H1 (cell line): ENCODE measurements at regions not wholly inside any gene's neighbourhood (a gene's known extent, or its start where the extent isn't known, plus 50 kb on each side); places are given as distances from the start of the nearest gene placed in this dataset.

ENCODE experiments used
- CTCF ChIA-PET: fragments of 300-600 bp; sonication (Branson Sonifier 250); formaldehyde crosslinking; loops from one replicate; lab custom pipeline; 2021; ENCODE audit not compliant: partially characterized antibody; lab: Charles Lee
- POLR2A ChIA-PET: fragments of 300-600 bp; sonication (Branson Sonifier 250); formaldehyde crosslinking; loops from one replicate; lab custom pipeline; 2021; ENCODE audit warnings: inconsistent platforms; ENCODE audit not compliant: partially characterized antibody; lab: Charles Lee
- DNase-seq, 2 experiments: peaks; one replicate each; pipeline versions ENCODE4 v3.0.0 to v3.0.0-alpha.2; 2010 to 2022; ENCODE audit warnings: low spot score in 2 of 2, low read depth in 1 of 2, mixed read lengths in 1 of 2
- FAIRE-seq: peaks from 2 replicates; lab custom pipeline; 2011; peaks lifted over from hg19 to GRCh38; lab: Jason Lieb, UNC
- H2AFZ ChIP-seq: 2 replicates; pipeline ENCODE4 v1.8.1; 2012; ENCODE audit warnings: low read length, inconsistent platforms
- H2AK5ac ChIP-seq: 2 replicates; pipeline ENCODE4 v1.6.1; 2013; ENCODE audit warnings: low read depth, low read length
- H2BK120ac ChIP-seq: replicated peaks from 2 replicates; pipeline ENCODE3; 2013; ENCODE audit warnings: low read depth, low read length, inconsistent platforms
- H2BK12ac ChIP-seq: 2 replicates; pipeline ENCODE4 v1.6.1; 2013; ENCODE audit warnings: low read depth, low read length
- H2BK15ac ChIP-seq: 2 replicates; pipeline ENCODE4 v1.6.1; 2013; ENCODE audit warnings: low read length
- H2BK20ac ChIP-seq: 2 replicates; pipeline ENCODE4 v1.6.1; 2013; ENCODE audit warnings: low read length
- H2BK5ac ChIP-seq: 2 replicates; pipeline ENCODE4 v1.6.1; 2013; ENCODE audit warnings: low read depth, low read length
- H3K14ac ChIP-seq: 2 replicates; pipeline ENCODE4 v1.6.1; 2013; ENCODE audit warnings: inconsistent platforms; ENCODE audit not compliant: insufficient read length
- H3K18ac ChIP-seq: 2 replicates; pipeline ENCODE4 v1.6.1; 2013; ENCODE audit warnings: low read length; ENCODE audit errors: extremely low read depth
- H3K23ac ChIP-seq: 2 replicates; pipeline ENCODE4 v1.6.1; 2013; ENCODE audit warnings: inconsistent platforms; ENCODE audit not compliant: insufficient read length
- H3K23me2 ChIP-seq: 2 replicates; pipeline ENCODE4 v1.6.1; 2013; ENCODE audit warnings: low read depth, low read length
- H3K27ac ChIP-seq: 2 replicates; pipeline ENCODE4 v1.6.1; 2011; ENCODE audit warnings: low read depth, low read length, inconsistent platforms
- H3K27me3 ChIP-seq, 4 experiments: replicated peaks in 1 of 4; 1 replicate in 1 of 4; 2 replicates in 3 of 4; pipeline versions ENCODE4 v1.6.1 to v1.8.1; 2011 to 2013; ENCODE audit warnings: low read length in 3 of 4, mild to moderate bottlenecking in 3 of 4, inconsistent platforms in 2 of 4, mixed read lengths in 2 of 4, moderate library complexity in 1 of 4; ENCODE audit not compliant: control insufficient read depth in 3 of 4, insufficient read depth in 3 of 4; ENCODE audit errors: extremely low read depth in 1 of 4
- H3K36me3 ChIP-seq, 4 experiments: 2 replicates each; pipeline versions ENCODE4 v1.6.1 to v1.8.1; 2011 to 2013; ENCODE audit warnings: mild to moderate bottlenecking in 4 of 4, low read length in 3 of 4, moderate library complexity in 2 of 4, control low read depth in 1 of 4, inconsistent platforms in 1 of 4; ENCODE audit not compliant: insufficient read depth in 4 of 4, control insufficient read depth in 2 of 4
- H3K4ac ChIP-seq: replicated peaks from 2 replicates; pipeline ENCODE3; 2013; ENCODE audit warnings: low read length, low read depth, mixed read lengths, inconsistent platforms; ENCODE audit not compliant: insufficient read length
- H3K4me1 ChIP-seq, 4 experiments: replicated peaks in 1 of 4; 1 replicate in 1 of 4; 2 replicates in 3 of 4; pipeline versions ENCODE4 v1.6.1 to v1.8.1; 2011 to 2013; ENCODE audit warnings: low read length in 3 of 4, inconsistent platforms in 2 of 4, mixed read lengths in 1 of 4; ENCODE audit not compliant: insufficient read depth in 4 of 4, control insufficient read depth in 3 of 4
- H3K4me2 ChIP-seq, 2 experiments: 2 replicates each; pipeline versions ENCODE4 v1.6.1 to v1.8.1; 2011 to 2013; ENCODE audit warnings: low read depth in 2 of 2, low read length in 2 of 2, control low read depth in 1 of 2, inconsistent platforms in 1 of 2, mild to moderate bottlenecking in 1 of 2; ENCODE audit not compliant: insufficient read depth in 1 of 2
- H3K4me3 ChIP-seq, 4 experiments: fragments of 200-600, 300-600 bp in 1 of 4; sonication (generic), shearing (Covaris generic), sonication (Bioruptor Twin) in 1 of 4; 2 replicates each; pipeline versions ENCODE4 v1.5.1 to v1.8.1; 2011 to 2016; ENCODE audit warnings: low read length in 4 of 4, low read depth in 3 of 4, control low read depth in 2 of 4, inconsistent platforms in 2 of 4, mild to moderate bottlenecking in 2 of 4, mixed read lengths in 1 of 4, moderate library complexity in 1 of 4; ENCODE audit not compliant: insufficient read depth in 2 of 4; ENCODE audit errors: extremely low read depth in 1 of 4
- H3K56ac ChIP-seq: replicated peaks from 2 replicates; pipeline ENCODE3; 2013; ENCODE audit warnings: low read depth, mild to moderate bottlenecking, mixed read lengths, low read length, inconsistent platforms; ENCODE audit not compliant: insufficient read length
- H3K79me1 ChIP-seq: 2 replicates; pipeline ENCODE4 v1.6.1; 2013; ENCODE audit warnings: low read depth, low read length, control low read depth
- H3K79me2 ChIP-seq, 2 experiments: 2 replicates each; pipeline versions ENCODE4 v1.6.1 to v1.8.1; 2012 to 2013; ENCODE audit warnings: low read length in 2 of 2, mild to moderate bottlenecking in 2 of 2, inconsistent platforms in 1 of 2; ENCODE audit not compliant: insufficient read depth in 2 of 2, control insufficient read depth in 1 of 2
- H3K9ac ChIP-seq, 4 experiments: replicated peaks in 1 of 4; 1 replicate in 1 of 4; 2 replicates in 3 of 4; pipeline versions ENCODE4 v1.6.1 to v1.8.1; 2011 to 2013; ENCODE audit warnings: low read depth in 3 of 4, low read length in 3 of 4, control low read depth in 2 of 4, mild to moderate bottlenecking in 2 of 4, moderate library complexity in 2 of 4, inconsistent platforms in 1 of 4; ENCODE audit errors: extremely low read depth in 1 of 4
- H3K9me3 ChIP-seq, 2 experiments: 2 replicates each; pipeline versions ENCODE4 v1.6.1 to v1.8.1; 2012 to 2013; ENCODE audit warnings: mild to moderate bottlenecking in 2 of 2, moderate library complexity in 2 of 2, control low read depth in 1 of 2, inconsistent platforms in 1 of 2, low read depth in 1 of 2, low read length in 1 of 2, mixed read lengths in 1 of 2; ENCODE audit not compliant: insufficient read depth in 2 of 2
- H4K20me1 ChIP-seq, 2 experiments: replicated peaks in 1 of 2; 2 replicates each; pipeline versions ENCODE3 to v1.8.1; 2011 to 2013; ENCODE audit warnings: inconsistent platforms in 2 of 2, low read length in 2 of 2, mild to moderate bottlenecking in 1 of 2; ENCODE audit not compliant: insufficient read depth in 2 of 2, control insufficient read depth in 1 of 2
- H4K5ac ChIP-seq: 2 replicates; pipeline ENCODE4 v1.6.1; 2013; ENCODE audit warnings: low read length, low read depth, mixed read lengths, inconsistent platforms; ENCODE audit not compliant: insufficient read length
- H4K8ac ChIP-seq: 2 replicates; pipeline ENCODE4 v1.8.0; 2013; ENCODE audit warnings: mild to moderate bottlenecking, moderate library complexity, low read length, inconsistent platforms; ENCODE audit not compliant: insufficient read depth; ENCODE audit errors: extremely low read depth
- H4K91ac ChIP-seq: replicated peaks from 2 replicates; pipeline ENCODE3; 2013; ENCODE audit warnings: low read length, mixed read lengths, inconsistent platforms; ENCODE audit not compliant: insufficient read length
- CEBPB ChIP-seq: IDR thresholded peaks from 2 replicates; pipeline ENCODE4 v1.6.1; 2012; ENCODE audit warnings: low read depth, low read length
- HDAC6 ChIP-seq: IDR thresholded peaks from one replicate; pipeline ENCODE4 v1.7.1; 2012; ENCODE audit warnings: low read depth, mild to moderate bottlenecking, inconsistent platforms, low read length, moderate library complexity
- NANOG ChIP-seq: IDR thresholded peaks from 2 replicates; pipeline ENCODE4 v1.6.1; 2011; ENCODE audit warnings: low read length, low read depth, mild to moderate bottlenecking, inconsistent platforms; ENCODE audit not compliant: insufficient read depth, poor library complexity, severe bottlenecking
- NRF1 ChIP-seq: IDR thresholded peaks from 2 replicates; pipeline ENCODE4 v1.6.1; 2011; ENCODE audit warnings: mild to moderate bottlenecking, low read depth, low read length, improper control_type of control experiment
- POU5F1 ChIP-seq: IDR thresholded peaks from 2 replicates; pipeline ENCODE4 v1.6.1; 2011; ENCODE audit warnings: low read depth, mild to moderate bottlenecking, low read length, moderate library complexity
- SIN3A ChIP-seq, 2 experiments: IDR thresholded peaks in 1 of 2; conservative IDR thresholded peaks in 1 of 2; 2 replicates each; pipeline ENCODE4 v1.6.1; 2011 to 2012; ENCODE audit warnings: low read length in 2 of 2, improper control_type of control experiment in 1 of 2, low read depth in 1 of 2, mild to moderate bottlenecking in 1 of 2
- YY1 ChIP-seq: IDR thresholded peaks from 2 replicates; pipeline ENCODE4 v1.6.1; 2011; ENCODE audit warnings: low read depth, mild to moderate bottlenecking, low read length
- TF ChIP-seq, protein P1 (sequence below): IDR thresholded peaks from 2 replicates; pipeline ENCODE4 v1.6.1; 2011; ENCODE audit warnings: low read length, improper control_type of control experiment

DNA sequence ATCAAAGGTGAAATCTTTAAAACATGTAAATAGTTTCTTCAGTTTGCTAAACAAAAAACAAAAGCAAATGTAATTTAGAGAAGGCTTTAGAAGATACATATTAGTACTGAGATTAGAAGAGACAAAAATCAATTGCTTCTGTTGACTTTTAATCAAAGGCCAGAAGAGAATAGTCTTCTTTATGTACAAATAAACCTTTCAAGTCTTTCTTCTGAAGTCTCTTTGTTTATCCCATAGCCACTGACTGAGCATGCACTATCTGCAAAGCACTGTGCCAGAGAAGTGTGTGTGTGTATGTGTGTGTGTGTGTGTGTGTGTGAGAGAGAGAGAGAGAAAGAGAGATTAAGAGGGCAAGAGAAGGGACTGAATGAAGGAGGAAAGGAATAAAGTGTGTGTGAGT lies 198.4 kb downstream of the GLUD2 start:
- H3K27me3 ChIP-seq, result no peaks in the 10 kb centered on the region
- no peak overlapping the region for H3K23ac ChIP-seq
- FAIRE-seq, result peak; percentile 39
- ChIA-PET CTCF (no interaction called here), POLR2A (no interaction called here)
- no peak overlapping the region for H4K91ac ChIP-seq
- H2BK5ac ChIP-seq, result no peak overlapping the region
- H2BK12ac ChIP-seq, result no peak overlapping the region
- no peak overlapping the region for H3K9ac ChIP-seq
- H3K27ac ChIP-seq, result no peak overlapping the region
- no peak overlapping the region for H4K5ac ChIP-seq
- no peak overlapping the region for H2BK120ac ChIP-seq
- H3K4me3 ChIP-seq, result no peak overlapping the region
- H3K9me3 ChIP-seq, result peaks cover 3 to 8% of the 10 kb centered on the region in 2 experiments; a peak in 1 of 4 replicates
- no peak overlapping the region for H3K56ac ChIP-seq
- no peak overlapping the region for H2AFZ ChIP-seq
- no peaks in the 10 kb centered on the region for H3K36me3 ChIP-seq
- no peaks in the 10 kb centered on the region for H3K79me1 ChIP-seq
- H3K79me2 ChIP-seq, result no peaks in the 10 kb centered on the region
- no peaks in the 10 kb centered on the region for H4K20me1 ChIP-seq
- no peak overlapping the region for H2BK20ac ChIP-seq
- H3K23me2 ChIP-seq, result no peaks in the 10 kb centered on the region
- no peak overlapping the region for H3K4me2 ChIP-seq
- H3K4ac ChIP-seq, result no peak overlapping the region
- DNase-seq, result no peak
- no peak overlapping the region for H4K8ac ChIP-seq
- H2AK5ac ChIP-seq, result no peak overlapping the region
- H3K4me1 ChIP-seq, result no peaks in the 10 kb centered on the region
- H3K18ac ChIP-seq, result no peak overlapping the region
- no peak overlapping the region for H3K14ac ChIP-seq
- H2BK15ac ChIP-seq, result no peak overlapping the region
- TF ChIP-seq YY1 (no peak), POU5F1 (no peak), CEBPB (no peak), HDAC6 (no peak), NRF1 (no peak), SIN3A (conservative IDR thresholded peaks at IDR 0.05 in 1 of 2, IDR thresholded peaks at IDR 0.05 in 1 of 2; ENCODE audit: low read depth in 1 of 2, low read length in 2 of 2) (no peak), NANOG (no peak)
- TF ChIP-seq, protein P1, sequence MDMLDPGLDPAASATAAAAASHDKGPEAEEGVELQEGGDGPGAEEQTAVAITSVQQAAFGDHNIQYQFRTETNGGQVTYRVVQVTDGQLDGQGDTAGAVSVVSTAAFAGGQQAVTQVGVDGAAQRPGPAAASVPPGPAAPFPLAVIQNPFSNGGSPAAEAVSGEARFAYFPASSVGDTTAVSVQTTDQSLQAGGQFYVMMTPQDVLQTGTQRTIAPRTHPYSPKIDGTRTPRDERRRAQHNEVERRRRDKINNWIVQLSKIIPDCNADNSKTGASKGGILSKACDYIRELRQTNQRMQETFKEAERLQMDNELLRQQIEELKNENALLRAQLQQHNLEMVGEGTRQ, result no peak
